K562 (cell line): ENCODE measurements at regions not wholly inside any gene's neighbourhood (a gene's known extent, or its start where the extent isn't known, plus 50 kb on each side); places are given as distances from the start of the nearest gene placed in this dataset.

Source experiments
- CTCF ChIP-seq, 3 experiments: IDR thresholded peaks in 2 of 3; conservative IDR thresholded peaks in 1 of 3; 2 replicates each; pipeline ENCODE4 v1.5.1; 2011 to 2012; ENCODE audit warnings: low read length in 3 of 3, mild to moderate bottlenecking in 3 of 3, control low read depth in 2 of 3, improper control_type of control experiment in 1 of 3, inconsistent platforms in 1 of 3, low read depth in 1 of 3, mixed read lengths in 1 of 3, moderate library complexity in 1 of 3; ENCODE audit not compliant: insufficient read depth in 2 of 3
- FOS ChIP-seq: IDR thresholded peaks from 3 replicates; pipeline ENCODE4 v1.6.1; 2011; ENCODE audit not compliant: insufficient read length; ENCODE audit errors: extremely low read depth
- POLR2A ChIP-seq: fragments of 450-650 bp; conservative IDR thresholded peaks from 2 replicates; pipeline ENCODE4 v1.6.1; 2016
- PRPF4 ChIP-seq: fragments of 200-400 bp; formaldehyde crosslinking; IDR thresholded peaks from one replicate; pipeline ENCODE4 v1.6.1; 2017; ENCODE audit warnings: low read length, low read depth, mild to moderate bottlenecking; ENCODE audit not compliant: insufficient read depth, poor library complexity, severe bottlenecking
- REST ChIP-seq, 2 experiments: fragments of 450-650 bp; formaldehyde crosslinking in 1 of 2; IDR thresholded peaks; 2 replicates each; pipeline versions ENCODE4 v1.4.0 to v1.6.1; 2014 to 2020; ENCODE audit warnings: mild to moderate bottlenecking in 2 of 2, borderline replicate concordance in 1 of 2, low read depth in 1 of 2
- TEAD1 ChIP-seq, 2 experiments: fragments of 450-650 bp in 1 of 2; sonication (generic) in 1 of 2; formaldehyde crosslinking; IDR thresholded peaks; 2 replicates each; pipeline versions ENCODE4 v1.4.0 to v1.8.0; 2020 to 2022; ENCODE audit warnings: mild to moderate bottlenecking in 2 of 2, missing genetic modification reagents in 1 of 2
- TFE3 ChIP-seq: fragments of 450-650 bp; formaldehyde crosslinking; IDR thresholded peaks from 2 replicates; pipeline ENCODE4 v1.4.0; 2020; ENCODE audit warnings: mild to moderate bottlenecking, mixed read lengths
- USF1 ChIP-seq: sonication (generic); formaldehyde crosslinking; IDR thresholded peaks from 2 replicates; pipeline ENCODE4 v1.9.0; 2022; ENCODE audit warnings: mild to moderate bottlenecking, missing genetic modification reagents
- ZNF133 ChIP-seq: fragments of 250-450 bp; sonication (Bioruptor Pico); IDR thresholded peaks from 2 replicates; pipeline ENCODE4 v1.4.0; 2020; ENCODE audit warnings: mild to moderate bottlenecking
- ZNF217 ChIP-seq: sonication (generic); formaldehyde crosslinking; IDR thresholded peaks from 2 replicates; pipeline ENCODE4 v1.8.0; 2022; ENCODE audit warnings: mild to moderate bottlenecking, missing genetic modification reagents
- ZNF431 ChIP-seq: sonication (generic); formaldehyde crosslinking; IDR thresholded peaks from 2 replicates; pipeline ENCODE4 v1.8.0; 2022; ENCODE audit warnings: mild to moderate bottlenecking, missing genetic modification reagents
- TF ChIP-seq, protein P1 (sequence below): sonication (generic); formaldehyde crosslinking; IDR thresholded peaks from 2 replicates; pipeline ENCODE4 v1.9.0; 2022; ENCODE audit warnings: mild to moderate bottlenecking, missing genetic modification reagents

GRCh38 chr10:36042135-36042534 is 400.0 kb upstream of the FZD8 start:
- no peak for TF ChIP-seq TFE3 (CRISPR knock-in tag)
- TF ChIP-seq USF1 = no peak
- TF ChIP-seq ZNF431 = no peak
- TF ChIP-seq PRPF4 = no peak
- no peak for TF ChIP-seq CTCF (IDR thresholded peaks at IDR 0.05 in 2 of 3, conservative IDR thresholded peaks at IDR 0.05 in 1 of 3; ENCODE audit: insufficient read depth in 2 of 3, low read depth in 1 of 3, low read length in 3 of 3)
- no peak for TF ChIP-seq ZNF217
- no peak for TF ChIP-seq TEAD1 (CRISPR knock-in tag; IDR thresholded peaks at IDR 0.05)
- TF ChIP-seq POLR2A = no peak
- TF ChIP-seq, protein P1, sequence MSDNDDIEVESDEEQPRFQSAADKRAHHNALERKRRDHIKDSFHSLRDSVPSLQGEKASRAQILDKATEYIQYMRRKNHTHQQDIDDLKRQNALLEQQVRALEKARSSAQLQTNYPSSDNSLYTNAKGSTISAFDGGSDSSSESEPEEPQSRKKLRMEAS (CRISPR knock-in tag) = no peak
- no peak for TF ChIP-seq FOS
- no peak for TF ChIP-seq REST (IDR thresholded peaks at IDR 0.05; ENCODE audit: borderline replicate concordance)
- TF ChIP-seq REST (CRISPR knock-in tag; IDR thresholded peaks at IDR 0.05; ENCODE audit: low read depth) = no peak
- TF ChIP-seq ZNF133 = no peak
